CD4-positive, alpha-beta memory T cell (primary cell): ENCODE measurements at regions not wholly inside any gene's neighbourhood (a gene's known extent, or its start where the extent isn't known, plus 50 kb on each side); places are given as distances from the start of the nearest gene placed in this dataset.

ENCODE experiments used
- CTCF ChIA-PET: fragments of 350-600 bp; sonication (Branson Sonifier 250); formaldehyde crosslinking; loops from one replicate; lab custom pipeline; 2021; ENCODE audit warnings: inconsistent platforms; ENCODE audit not compliant: partially characterized antibody; lab: Charles Lee
- POLR2A ChIA-PET: fragments of 350-600 bp; sonication (Branson Sonifier 250); formaldehyde crosslinking; loops from one replicate; lab custom pipeline; 2021; ENCODE audit not compliant: partially characterized antibody; lab: Charles Lee
- DNase-seq, 5 donors: peaks; one replicate each; pipeline versions ENCODE4 v3.0.0 to v3.0.0-alpha.2; 2020 to 2022; ENCODE audit warnings: mixed read lengths in 1 of 5
- H3K27ac ChIP-seq: one replicate; pipeline ENCODE4 v1.7.0; 2013; ENCODE audit warnings: low read depth, low read length
- H3K27me3 ChIP-seq: 2 replicates; pipeline ENCODE4 v1.7.0; 2013; ENCODE audit warnings: mild to moderate bottlenecking, low read length, moderate library complexity; ENCODE audit not compliant: insufficient read depth
- H3K36me3 ChIP-seq: 2 replicates; pipeline ENCODE4 v1.7.0; 2013; ENCODE audit warnings: mild to moderate bottlenecking, low read length, moderate library complexity; ENCODE audit not compliant: insufficient read depth
- H3K4me1 ChIP-seq: 2 replicates; pipeline ENCODE4 v1.7.0; 2013; ENCODE audit warnings: mild to moderate bottlenecking, low read length, moderate library complexity; ENCODE audit not compliant: insufficient read depth
- H3K4me3 ChIP-seq, 2 donors: one replicate each; pipeline ENCODE4 v1.7.0; 2013; ENCODE audit warnings: low read length in 2 of 2, mild to moderate bottlenecking in 1 of 2
- H3K9me3 ChIP-seq, 2 donors: one replicate each; pipeline ENCODE4 v1.7.0; 2013; ENCODE audit warnings: low read length in 2 of 2, control low read depth in 1 of 2; ENCODE audit not compliant: control insufficient read depth in 1 of 2
- H3K27ac Mint-ChIP-seq, 7 donors: one replicate each; pipeline ENCODE4 v1.8.0; 2020 to 2021; ENCODE audit warnings: mixed read lengths in 7 of 7, mild to moderate bottlenecking in 6 of 7, inconsistent platforms in 3 of 7, moderate library complexity in 3 of 7
- H3K27me3 Mint-ChIP-seq, 2 donors: one replicate each; pipeline ENCODE4 v1.8.0; 2020 to 2021; ENCODE audit warnings: mixed read lengths in 2 of 2
- H3K36me3 Mint-ChIP-seq, 2 donors: one replicate each; pipeline ENCODE4 v1.8.0; 2020 to 2021; ENCODE audit warnings: mixed read lengths in 2 of 2, inconsistent platforms in 1 of 2, mild to moderate bottlenecking in 1 of 2
- H3K4me1 Mint-ChIP-seq, 4 donors: one replicate each; pipeline ENCODE4 v1.8.0; 2020 to 2021; ENCODE audit warnings: mixed read lengths in 4 of 4, mild to moderate bottlenecking in 1 of 4
- H3K4me3 Mint-ChIP-seq, 8 donors: one replicate each; pipeline ENCODE4 v1.8.0; 2020 to 2021; ENCODE audit warnings: mixed read lengths in 8 of 8, mild to moderate bottlenecking in 7 of 8, moderate library complexity in 6 of 8, inconsistent platforms in 3 of 8
- H3K9me3 Mint-ChIP-seq, 8 donors: one replicate each; pipeline ENCODE4 v1.8.0; 2020 to 2021; ENCODE audit warnings: mixed read lengths in 8 of 8, mild to moderate bottlenecking in 5 of 8, inconsistent platforms in 3 of 8, moderate library complexity in 1 of 8
- intact Hi-C: fragments of 100-400 bp; cut with micrococcal nuclease; formaldehyde crosslinking; loops from one replicate; pipeline ENCODE4 v1.15.1; 2023

DNA sequence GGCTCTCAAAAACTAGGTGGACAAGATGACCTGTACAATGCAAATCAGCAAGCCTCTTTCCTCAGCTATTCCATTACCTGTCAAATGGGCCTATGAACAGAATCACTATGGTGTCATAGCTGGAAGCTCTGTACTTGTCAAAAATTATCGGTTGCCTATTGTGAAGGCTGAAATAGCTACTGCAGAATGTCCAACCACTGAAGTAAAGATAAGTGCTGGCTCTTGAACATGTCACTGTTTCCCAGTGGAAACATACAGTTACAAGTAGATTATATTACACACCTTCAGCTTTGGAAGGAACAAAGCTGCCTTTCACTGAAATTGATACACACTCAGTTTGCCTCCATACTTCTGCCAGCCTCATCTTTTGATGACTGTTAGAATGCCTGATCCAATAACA lies 55.5 kb upstream of the PCDH9 start:
- no peak for DNase-seq
- Mint-ChIP-seq H3K27ac (no peak overlapping the region), H3K4me3 (no peak overlapping the region), H3K9me3 (peaks cover 0 to 7% (median 3%) of the 10 kb centered on the region in 8 donors), H3K4me1 (no peaks in the 10 kb centered on the region), H3K27me3 (no peaks in the 10 kb centered on the region), H3K36me3 (no peaks in the 10 kb centered on the region)
- H3K4me3 ChIP-seq: no peak overlapping the region
- ChIA-PET POLR2A (no interaction called here), CTCF (no interaction called here)
- no peaks in the 10 kb centered on the region for H3K4me1 ChIP-seq
- H3K27ac ChIP-seq: no peak overlapping the region
- no peaks in the 10 kb centered on the region for H3K36me3 ChIP-seq
- intact Hi-C loops: no loop called here
- no peaks in the 10 kb centered on the region for H3K9me3 ChIP-seq
- no peaks in the 10 kb centered on the region for H3K27me3 ChIP-seq

DNA sequence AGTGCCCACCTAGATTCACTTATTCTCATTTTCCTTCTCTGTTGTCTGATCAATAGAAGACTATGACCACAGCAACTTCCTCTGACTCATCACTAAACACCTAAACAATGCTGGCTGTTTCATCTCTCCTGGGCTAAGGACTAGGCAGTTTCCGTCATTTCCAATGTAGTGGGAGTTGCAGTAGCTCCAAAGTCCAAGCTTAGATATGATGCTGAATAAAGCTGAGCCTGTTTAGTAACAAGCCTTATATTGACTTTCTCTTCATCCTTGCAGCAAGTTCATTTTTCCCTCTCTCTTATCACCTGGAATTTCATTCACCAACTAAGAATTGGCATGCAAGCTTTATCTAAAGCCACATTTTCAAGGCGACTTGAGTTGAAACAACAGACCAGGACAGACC lies 53.5 kb upstream of the PCDH9 start:
- Histone ChIP-seq H3K4me3 (no peak overlapping the region), H3K27me3 (no peaks in the 10 kb centered on the region), H3K36me3 (no peaks in the 10 kb centered on the region), H3K9me3 (no peaks in the 10 kb centered on the region), H3K4me1 (no peaks in the 10 kb centered on the region), H3K27ac (no peak overlapping the region)
- H3K36me3 Mint-ChIP-seq: no peaks in the 10 kb centered on the region
- H3K27ac Mint-ChIP-seq: no peak overlapping the region
- H3K9me3 Mint-ChIP-seq: peaks cover 0 to 7% (median under 1%) of the 10 kb centered on the region in 8 donors
- intact Hi-C loops: no loop called here
- H3K27me3 Mint-ChIP-seq: no peaks in the 10 kb centered on the region
- ChIA-PET POLR2A (no interaction called here), CTCF (no interaction called here)
- no peaks in the 10 kb centered on the region for H3K4me1 Mint-ChIP-seq
- no peak overlapping the region for H3K4me3 Mint-ChIP-seq
- no peak for DNase-seq

DNA sequence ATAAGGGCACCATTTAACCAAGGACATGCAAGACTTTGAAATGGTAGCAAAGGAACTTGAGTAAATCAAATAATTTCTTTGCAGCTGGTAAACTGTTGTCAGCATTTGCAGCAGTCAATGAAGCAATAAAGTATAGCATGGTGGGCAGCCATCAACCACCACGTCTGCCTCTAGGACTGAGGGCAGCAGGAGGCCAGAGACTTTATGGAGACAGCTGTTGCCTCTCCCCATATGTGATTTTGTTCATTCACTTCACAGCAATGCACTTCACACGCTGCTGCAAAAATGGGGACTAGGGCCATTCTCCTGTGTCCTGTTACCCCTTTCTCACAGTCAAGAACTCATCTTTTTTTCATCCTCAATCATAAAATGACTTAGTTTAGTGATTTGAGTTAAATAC lies 51.3 kb upstream of the PCDH9 start:
- DNase-seq: no peak
- Histone ChIP-seq H3K4me1 (no peaks in the 10 kb centered on the region), H3K27ac (no peak overlapping the region), H3K36me3 (no peaks in the 10 kb centered on the region), H3K27me3 (no peaks in the 10 kb centered on the region), H3K4me3 (no peak overlapping the region), H3K9me3 (no peaks in the 10 kb centered on the region)
- intact Hi-C loops: no loop called here
- no peaks in the 10 kb centered on the region for H3K27me3 Mint-ChIP-seq
- peaks cover 0 to 6% (median 0%) of the 10 kb centered on the region in 8 donors for H3K9me3 Mint-ChIP-seq
- H3K36me3 Mint-ChIP-seq: no peaks in the 10 kb centered on the region
- H3K27ac Mint-ChIP-seq: no peak overlapping the region
- ChIA-PET POLR2A (no interaction called here), CTCF (no interaction called here)
- no peaks in the 10 kb centered on the region for H3K4me1 Mint-ChIP-seq
- no peak overlapping the region for H3K4me3 Mint-ChIP-seq
